Gastrocnemius medialis (tissue), 4 donors: ENCODE measurements at regions not wholly inside any gene's neighbourhood (a gene's known extent, or its start where the extent isn't known, plus 50 kb on each side); places are given as distances from the start of the nearest gene placed in this dataset.
"Not testable (repeated sequence)": the region's sequence is repeated elsewhere in the genome, so short reads cannot be mapped to it uniquely, and the experiment has no call there.

Experiments used
- ATAC-seq, 2 donors: fragments of 150-250 bp; one replicate each; pipeline ENCODE4 v1.9.1; 2016
- DNase-seq, 2 donors: peaks; one replicate each; pipeline ENCODE4 v3.0.0-alpha.2; 2019
- H3K27ac ChIP-seq, 4 donors: fragments of 200-600 bp; sonication (generic); 1 replicate in 1 of 4; 2 replicates in 3 of 4; pipeline ENCODE4 v1.5.1; 2016 to 2018; ENCODE audit warnings: mild to moderate bottlenecking in 2 of 4, moderate library complexity in 1 of 4
- H3K27me3 ChIP-seq, 3 donors: fragments of 200-600 bp; sonication (generic) in 2 of 3; 1 replicate in 1 of 3; 2 replicates in 2 of 3; pipeline versions ENCODE4 v1.5.1 to v1.6.0; 2016 to 2019; ENCODE audit warnings: mild to moderate bottlenecking in 1 of 3, moderate library complexity in 1 of 3
- H3K36me3 ChIP-seq, 2 donors: fragments of 200-600 bp; sonication (generic) in 1 of 2; one replicate each; pipeline ENCODE4 v1.5.1; 2017 to 2018
- H3K4me1 ChIP-seq, 2 donors: fragments of 200-600 bp; sonication (generic) in 1 of 2; one replicate each; pipeline ENCODE4 v1.5.1; 2016 to 2017; ENCODE audit warnings: mild to moderate bottlenecking in 2 of 2
- H3K4me3 ChIP-seq, 4 donors: fragments of 200-600 bp; sonication (generic) in 3 of 4; 1 replicate in 1 of 4; 2 replicates in 3 of 4; pipeline ENCODE4 v1.5.1; 2016 to 2019; ENCODE audit warnings: mild to moderate bottlenecking in 2 of 4
- H3K9me3 ChIP-seq, 3 donors: fragments of 200-600 bp; sonication (generic) in 2 of 3; 1 replicate in 1 of 3; 2 replicates in 2 of 3; pipeline ENCODE4 v1.5.1; 2016 to 2019
- POLR2A ChIP-seq, 2 donors: fragments of 450-650 bp; IDR thresholded peaks; one replicate each; pipeline ENCODE4 v1.6.1; 2017; ENCODE audit warnings: antibody characterized with exemption in 2 of 2, mild to moderate bottlenecking in 2 of 2, moderate library complexity in 2 of 2
- in situ Hi-C, 4 donors: fragments of 200-750 bp; cut with MboI; loops; one replicate each; pipeline versions ENCODE4 v1.15.0 to v1.8.0; 2017; ENCODE audit warnings: low sequenced_read_pairs in 4 of 4
- intact Hi-C: fragments of 100-400 bp; cut with DNase I; formaldehyde crosslinking; loops from one replicate; pipeline ENCODE4 v1.15.1; 2023; ENCODE audit warnings: low total_unique reads
- TF ChIP-seq, protein P1 (sequence below), 5 experiments: fragments of 450-650 bp in 3 of 5; fragments of 200-600 bp in 2 of 5; sonication (generic) in 2 of 5; IDR thresholded peaks in 4 of 5; conservative IDR thresholded peaks in 1 of 5; 1 replicate in 4 of 5; 2 replicates in 1 of 5; pipeline ENCODE4 v1.5.1; 2016 to 2019; ENCODE audit warnings: antibody characterized with exemption in 5 of 5, mild to moderate bottlenecking in 3 of 5, moderate library complexity in 3 of 5

DNA sequence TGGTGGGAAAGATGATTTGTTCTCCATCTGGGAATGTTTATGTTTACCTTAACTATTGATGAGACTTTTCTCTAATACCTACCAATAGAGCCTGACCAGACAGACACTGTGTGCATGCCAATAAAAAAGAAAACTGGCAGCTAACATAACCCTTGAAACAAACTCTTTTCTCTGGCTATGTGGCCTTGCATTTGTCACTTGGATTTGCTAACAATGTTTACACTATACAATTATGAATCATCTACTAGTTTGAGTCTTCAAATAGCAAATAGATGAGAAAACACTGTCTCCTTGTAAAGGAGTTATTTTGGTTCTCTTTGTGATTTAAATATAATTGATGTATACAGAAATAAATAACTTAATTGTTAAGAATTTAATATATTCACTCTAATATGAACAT, 273.1 kb downstream of the SEMA3D start:
- no peak overlapping the region for H3K4me3 ChIP-seq

DNA sequence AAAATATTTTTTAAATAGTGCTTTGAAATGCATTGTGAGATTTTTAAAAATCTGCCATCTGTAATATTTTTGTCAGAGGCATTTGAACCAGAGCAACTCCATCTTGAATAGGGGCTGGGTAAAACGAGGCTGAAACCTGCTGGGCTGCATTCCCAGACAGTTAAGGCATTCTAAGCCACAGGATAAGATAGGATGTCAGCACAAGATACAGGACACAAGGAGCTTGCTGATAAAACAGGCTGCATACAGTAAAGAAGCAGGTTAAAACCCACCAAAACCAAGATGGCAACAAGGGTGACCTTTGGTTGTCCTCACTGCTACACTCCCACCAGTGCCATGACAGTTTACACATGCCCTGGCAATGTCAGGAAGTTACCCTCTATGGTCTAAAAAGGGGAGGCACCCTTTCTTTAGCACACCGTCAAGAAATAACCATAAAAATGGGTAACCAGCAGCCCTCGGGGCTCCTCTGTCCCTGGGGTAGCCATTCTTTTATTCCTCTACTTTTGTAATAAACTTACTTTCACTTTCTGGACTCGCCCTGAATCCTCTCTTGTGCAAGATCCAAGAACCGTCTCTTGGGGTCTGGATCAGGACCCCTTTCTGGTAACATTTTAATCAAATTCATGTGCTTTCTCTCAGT, 273.7 kb downstream of the SEMA3D start:
- no peak for ATAC-seq
- no peaks in the 10 kb centered on the region for H3K4me1 ChIP-seq
- no peaks in the 10 kb centered on the region for H3K9me3 ChIP-seq
- DNase-seq, result no peak
- TF ChIP-seq, protein P1, sequence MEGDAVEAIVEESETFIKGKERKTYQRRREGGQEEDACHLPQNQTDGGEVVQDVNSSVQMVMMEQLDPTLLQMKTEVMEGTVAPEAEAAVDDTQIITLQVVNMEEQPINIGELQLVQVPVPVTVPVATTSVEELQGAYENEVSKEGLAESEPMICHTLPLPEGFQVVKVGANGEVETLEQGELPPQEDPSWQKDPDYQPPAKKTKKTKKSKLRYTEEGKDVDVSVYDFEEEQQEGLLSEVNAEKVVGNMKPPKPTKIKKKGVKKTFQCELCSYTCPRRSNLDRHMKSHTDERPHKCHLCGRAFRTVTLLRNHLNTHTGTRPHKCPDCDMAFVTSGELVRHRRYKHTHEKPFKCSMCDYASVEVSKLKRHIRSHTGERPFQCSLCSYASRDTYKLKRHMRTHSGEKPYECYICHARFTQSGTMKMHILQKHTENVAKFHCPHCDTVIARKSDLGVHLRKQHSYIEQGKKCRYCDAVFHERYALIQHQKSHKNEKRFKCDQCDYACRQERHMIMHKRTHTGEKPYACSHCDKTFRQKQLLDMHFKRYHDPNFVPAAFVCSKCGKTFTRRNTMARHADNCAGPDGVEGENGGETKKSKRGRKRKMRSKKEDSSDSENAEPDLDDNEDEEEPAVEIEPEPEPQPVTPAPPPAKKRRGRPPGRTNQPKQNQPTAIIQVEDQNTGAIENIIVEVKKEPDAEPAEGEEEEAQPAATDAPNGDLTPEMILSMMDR (IDR thresholded peaks at IDR 0.05 in 4 of 5, conservative IDR thresholded peaks at IDR 0.05 in 1 of 5), result no peak
- TF ChIP-seq POLR2A (IDR thresholded peaks at IDR 0.05), result no peak
- in situ Hi-C loops, result no loop called here
- H3K4me3 ChIP-seq, result no peak overlapping the region
- no peaks in the 10 kb centered on the region for H3K36me3 ChIP-seq
- intact Hi-C loops, result no loop called here
- H3K27ac ChIP-seq, result no peak overlapping the region
- H3K27me3 ChIP-seq, result no peaks in the 10 kb centered on the region

More for the DNA sequence above, 273.1 kb downstream of the SEMA3D start:
- ATAC-seq, result no peak
- intact Hi-C loops, result no loop called here
- H3K9me3 ChIP-seq, result no peaks in the 10 kb centered on the region
- H3K27me3 ChIP-seq, result no peaks in the 10 kb centered on the region
- DNase-seq, result no peak
- in situ Hi-C loops, result no loop called here
- TF ChIP-seq, protein P1 (IDR thresholded peaks at IDR 0.05 in 4 of 5, conservative IDR thresholded peaks at IDR 0.05 in 1 of 5), result no peak
- no peak for TF ChIP-seq POLR2A (IDR thresholded peaks at IDR 0.05)
- H3K36me3 ChIP-seq, result no peaks in the 10 kb centered on the region
- H3K4me1 ChIP-seq, result no peaks in the 10 kb centered on the region
- H3K27ac ChIP-seq, result no peak overlapping the region

GRCh38 chr7:84912537-84912936, 274.3 kb downstream of the SEMA3D start:
- no peak for ATAC-seq

GRCh38 chr7:84912018-84912417, 274.8 kb downstream of the SEMA3D start:
- no peaks in the 10 kb centered on the region for H3K9me3 ChIP-seq
- no peaks in the 10 kb centered on the region for H3K36me3 ChIP-seq
- TF ChIP-seq, protein P1 (IDR thresholded peaks at IDR 0.05 in 4 of 5, conservative IDR thresholded peaks at IDR 0.05 in 1 of 5), result no peak
- TF ChIP-seq POLR2A (IDR thresholded peaks at IDR 0.05), result no peak
- in situ Hi-C loops (no loop called here), intact Hi-C loops (no loop called here)
- no peaks in the 10 kb centered on the region for H3K27me3 ChIP-seq
- H3K27ac ChIP-seq, result no peak overlapping the region
- no peak overlapping the region for H3K4me3 ChIP-seq
- DNase-seq, result no peak
- H3K4me1 ChIP-seq, result no peaks in the 10 kb centered on the region
- ATAC-seq, result no peak

More at GRCh38 chr7:84912537-84912936, 274.3 kb downstream of the SEMA3D start:
- Histone ChIP-seq H3K4me3 (no peak overlapping the region), H3K27ac (no peak overlapping the region), H3K4me1 (no peaks in the 10 kb centered on the region), H3K27me3 (no peaks in the 10 kb centered on the region), H3K9me3 (no peaks in the 10 kb centered on the region), H3K36me3 (no peaks in the 10 kb centered on the region)
- in situ Hi-C loops, result no loop called here
- intact Hi-C loops, result no loop called here
- DNase-seq, result no peak
- TF ChIP-seq, protein P1 (IDR thresholded peaks at IDR 0.05 in 4 of 5, conservative IDR thresholded peaks at IDR 0.05 in 1 of 5), result no peak
- TF ChIP-seq POLR2A (IDR thresholded peaks at IDR 0.05), result no peak

GRCh38 chr7:84911077-84911476, 275.8 kb downstream of the SEMA3D start:
- Histone ChIP-seq H3K27ac (no peak overlapping the region), H3K27me3 (no peaks in the 10 kb centered on the region), H3K9me3 (no peaks in the 10 kb centered on the region), H3K36me3 (no peaks in the 10 kb centered on the region), H3K4me3 (no peak overlapping the region), H3K4me1 (no peaks in the 10 kb centered on the region)
- ATAC-seq (no peak), DNase-seq (no peak)
- in situ Hi-C loops, result no loop called here
- intact Hi-C loops, result no loop called here
- TF ChIP-seq, protein P1 (IDR thresholded peaks at IDR 0.05 in 4 of 5, conservative IDR thresholded peaks at IDR 0.05 in 1 of 5), result no peak
- no peak for TF ChIP-seq POLR2A (IDR thresholded peaks at IDR 0.05)

DNA sequence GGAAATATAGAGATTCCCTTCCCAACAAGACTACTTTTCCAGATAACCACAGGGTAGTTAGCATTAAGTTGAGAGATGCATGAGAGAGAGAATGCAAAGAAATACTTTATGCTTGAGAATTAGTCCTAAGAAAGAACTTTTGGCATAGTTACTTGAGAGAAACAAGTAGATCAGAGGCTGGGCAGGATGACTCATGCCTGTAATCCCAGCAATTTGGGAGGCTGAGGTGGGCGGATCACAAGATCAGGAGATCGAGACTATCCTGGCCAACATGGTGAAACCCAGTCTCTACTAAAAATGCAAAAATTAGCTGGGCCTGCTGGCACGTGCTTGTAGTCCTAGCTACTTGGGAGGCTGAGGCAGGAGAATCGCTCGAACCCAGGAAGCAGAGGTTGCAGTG, 276.5 kb downstream of the SEMA3D start:
- H3K4me1 ChIP-seq, H3K4me3 ChIP-seq, H3K27ac ChIP-seq, in situ Hi-C loops, intact Hi-C loops, H3K9me3 ChIP-seq, H3K27me3 ChIP-seq, ATAC-seq, H3K36me3 ChIP-seq, DNase-seq: not testable (repeated sequence)
